HCT116 (cell line): ENCODE measurements at regions not wholly inside any gene's neighbourhood (a gene's known extent, or its start where the extent isn't known, plus 50 kb on each side); places are given as distances from the start of the nearest gene placed in this dataset.

Source experiments
- ATAC-seq: fragments of 200-7000 bp; cut with Tn5 transposase; 2 replicates; pipeline ENCODE4 v1.9.1; 2020; ENCODE audit warnings: mild to moderate bottlenecking, moderate library complexity
- BruUV-seq: library from RNA; stranded (reverse); fragments of 400-500 nt; replicated peaks from 2 replicates; lab custom pipeline; 2021; lab: Mats Ljungman, UMichigan
- CTCF ChIA-PET: fragments of 300-600 bp; sonication (Branson Sonifier 250); formaldehyde crosslinking; loops from one replicate; lab custom pipeline; 2021; ENCODE audit warnings: antibody characterized with exemption; lab: Charles Lee
- POLR2A ChIA-PET: fragments of 300-600, 350-600 bp; sonication (Branson Sonifier 250); formaldehyde crosslinking; loops from one replicate; lab custom pipeline; 2021; ENCODE audit warnings: antibody characterized with exemption; lab: Charles Lee
- RAD21 ChIA-PET, 2 experiments: fragments of 300-600 bp; sonication (Branson Sonifier 250); formaldehyde crosslinking; loops; one replicate each; lab custom pipeline; 2023; ENCODE audit warnings: low total read pairs in 2 of 2; ENCODE audit not compliant: uncharacterized antibody in 2 of 2, unreplicated experiment in 2 of 2, low non-redundant PET in 1 of 2; lab: Charles Lee
- DNase-seq: peaks from one replicate; pipeline ENCODE4 v3.0.0-alpha.2; 2010; ENCODE audit warnings: low read depth, low spot score
- H2AFZ ChIP-seq: fragments of 200-600 bp; shearing (Covaris generic), sonication (generic); 2 replicates; pipeline ENCODE4 v1.6.1; 2017; ENCODE audit warnings: low read depth, mixed run types, mixed read lengths, antibody characterized with exemption, low read length; ENCODE audit not compliant: poor library complexity, severe bottlenecking
- H3K27ac ChIP-seq: 2 replicates; pipeline ENCODE4 v1.5.1; 2012; ENCODE audit warnings: low read depth, low read length
- H3K27me3 ChIP-seq: fragments of 200-600 bp; sonication (generic); 2 replicates; pipeline ENCODE4 v1.6.1; 2016; ENCODE audit warnings: mixed run types, low read length, mixed read lengths; ENCODE audit not compliant: insufficient read depth
- H3K36me3 ChIP-seq, 2 experiments: fragments of 200-500 bp in 1 of 2; fragments of 200-600 bp in 1 of 2; sonication (Bioruptor generic) in 1 of 2; sonication (generic) in 1 of 2; 2 replicates each; pipeline versions ENCODE4 v1.5.1 to v1.6.1; 2014 to 2016; ENCODE audit warnings: low read length in 2 of 2, inconsistent platforms in 1 of 2, mixed read lengths in 1 of 2, mixed run types in 1 of 2; ENCODE audit not compliant: insufficient read depth in 2 of 2, control insufficient read depth in 1 of 2
- H3K4me1 ChIP-seq, 2 experiments: fragments of 200-600 bp in 1 of 2; sonication (generic) in 1 of 2; 2 replicates each; pipeline versions ENCODE4 v1.5.1 to v1.6.1; 2012 to 2017; ENCODE audit warnings: low read length in 2 of 2, inconsistent platforms in 1 of 2, mild to moderate bottlenecking in 1 of 2, mixed read lengths in 1 of 2, mixed run types in 1 of 2, moderate library complexity in 1 of 2; ENCODE audit not compliant: insufficient read depth in 2 of 2, control insufficient read depth in 1 of 2
- H3K4me2 ChIP-seq: fragments of 200-600 bp; sonication (generic); 2 replicates; pipeline ENCODE4 v1.6.1; 2017; ENCODE audit warnings: mixed run types, low read length, mixed read lengths
- H3K4me3 ChIP-seq, 2 experiments: fragments of 200-600 bp in 1 of 2; sonication (generic) in 1 of 2; replicated peaks in 1 of 2; 2 replicates each; pipeline ENCODE4 v1.5.1; 2011 to 2016; ENCODE audit warnings: low read length in 2 of 2, control low read depth in 1 of 2, low read depth in 1 of 2, mild to moderate bottlenecking in 1 of 2, mixed read lengths in 1 of 2, mixed run types in 1 of 2
- H3K79me2 ChIP-seq: fragments of 200-600 bp; sonication (generic); 2 replicates; pipeline ENCODE4 v1.6.1; 2017; ENCODE audit warnings: mild to moderate bottlenecking, mixed run types, low read length, moderate library complexity, mixed read lengths; ENCODE audit not compliant: insufficient read depth
- H3K9ac ChIP-seq: fragments of 200-600 bp; sonication (generic); 2 replicates; pipeline ENCODE4 v1.6.1; 2016; ENCODE audit warnings: low read length, mixed read lengths
- H3K9me2 ChIP-seq: fragments of 200-600 bp; sonication (generic), shearing (Covaris generic); 2 replicates; pipeline ENCODE4 v1.6.1; 2017; ENCODE audit warnings: mixed run types, mild to moderate bottlenecking, moderate library complexity; ENCODE audit not compliant: insufficient read depth
- H3K9me3 ChIP-seq, 2 experiments: fragments of 200-500 bp in 1 of 2; fragments of 200-600 bp in 1 of 2; sonication (Bioruptor generic) in 1 of 2; sonication (generic) in 1 of 2; 2 replicates each; pipeline ENCODE4 v1.6.1; 2014 to 2017; ENCODE audit warnings: low read length in 2 of 2, mixed read lengths in 2 of 2, inconsistent platforms in 1 of 2, low read depth in 1 of 2, mild to moderate bottlenecking in 1 of 2, mixed run types in 1 of 2, moderate library complexity in 1 of 2; ENCODE audit not compliant: control insufficient read depth in 1 of 2, insufficient read depth in 1 of 2
- H4K20me1 ChIP-seq: fragments of 200-600 bp; sonication (generic), shearing (Covaris generic); 2 replicates; pipeline ENCODE4 v1.6.1; 2017; ENCODE audit warnings: mixed run types, mild to moderate bottlenecking, moderate library complexity; ENCODE audit not compliant: insufficient read depth
- CEBPB ChIP-seq: IDR thresholded peaks from 2 replicates; pipeline ENCODE4 v1.6.1; 2012; ENCODE audit warnings: low read depth
- EGR1 ChIP-seq: IDR thresholded peaks from 2 replicates; pipeline ENCODE4 v1.6.1; 2012; ENCODE audit warnings: low read depth
- ELF1 ChIP-seq: IDR thresholded peaks from 2 replicates; pipeline ENCODE4 v1.6.1; 2012; ENCODE audit warnings: low read depth, borderline replicate concordance
- JUND ChIP-seq: IDR thresholded peaks from 2 replicates; pipeline ENCODE4 v1.6.1; 2012
- POLR2A ChIP-seq: IDR thresholded peaks from 2 replicates; pipeline ENCODE4 v1.7.0; 2011; ENCODE audit warnings: borderline replicate concordance; ENCODE audit not compliant: insufficient read depth, insufficient read length; ENCODE audit errors: extremely low read depth
- RAD21 ChIP-seq: IDR thresholded peaks from 2 replicates; pipeline ENCODE4 v1.6.1; 2012; ENCODE audit warnings: low read depth, mild to moderate bottlenecking
- REST ChIP-seq: IDR thresholded peaks from 2 replicates; pipeline ENCODE4 v1.6.1; 2012; ENCODE audit warnings: low read depth
- SP1 ChIP-seq: IDR thresholded peaks from 2 replicates; pipeline ENCODE4 v1.6.1; 2012; ENCODE audit warnings: low read depth
- SRF ChIP-seq: IDR thresholded peaks from 2 replicates; pipeline ENCODE4 v1.6.1; 2012; ENCODE audit warnings: low read depth
- TCF7L2 ChIP-seq: IDR thresholded peaks from 2 replicates; pipeline ENCODE4 v1.7.0; 2011; ENCODE audit warnings: borderline replicate concordance, inconsistent platforms; ENCODE audit not compliant: insufficient read depth, insufficient read length; ENCODE audit errors: extremely low read depth
- ZFX ChIP-seq: fragments of 450-650 bp; IDR thresholded peaks from 2 replicates; pipeline ENCODE4 v1.6.1; 2017
- ZNF274 ChIP-seq: fragments of 200-500 bp; sonication (Bioruptor generic); IDR thresholded peaks from 2 replicates; pipeline ENCODE4 v1.6.1; 2014; ENCODE audit warnings: mild to moderate bottlenecking, low read depth, low read length, inconsistent platforms
- intact Hi-C: fragments of 100-400 bp; cut with micrococcal nuclease; formaldehyde crosslinking; loops from 2 replicates; pipeline ENCODE4 v1.10.0; 2022
- TF ChIP-seq, protein P1 (sequence below): IDR thresholded peaks from 2 replicates; pipeline ENCODE4 v1.6.1; 2012
- TF ChIP-seq, protein P2 (sequence below): IDR thresholded peaks from 2 replicates; pipeline ENCODE4 v1.6.1; 2012

DNA sequence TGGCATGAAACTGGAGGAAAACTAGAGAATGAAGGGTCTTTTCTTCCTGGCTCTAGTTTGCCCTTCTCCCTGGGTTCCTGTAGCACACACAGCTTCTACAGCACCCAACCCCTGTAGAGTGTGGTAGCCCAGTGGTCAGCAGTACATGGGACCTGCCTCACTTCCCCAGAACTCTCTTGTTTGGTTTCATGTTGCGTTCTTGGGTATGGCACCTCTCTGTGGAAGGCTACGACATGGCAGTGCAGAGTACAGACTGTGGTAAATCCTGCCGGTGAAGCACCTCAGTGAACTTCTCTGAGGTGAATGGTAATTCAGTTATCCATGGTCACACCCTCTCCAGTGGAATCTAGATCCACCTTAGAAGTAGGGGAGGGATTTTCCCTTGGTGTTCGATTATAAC lies 105.5 kb downstream of the TLR4 start:
- no peaks in the 10 kb centered on the region for H3K4me1 ChIP-seq
- no peak overlapping the region for H3K9ac ChIP-seq
- no peaks in the 10 kb centered on the region for H3K9me2 ChIP-seq
- intact Hi-C loops: no loop called here
- no peak overlapping the region for H3K27ac ChIP-seq
- no TSS peak for BruUV-seq
- H3K4me3 ChIP-seq: no peak overlapping the region
- no peak overlapping the region for H3K4me2 ChIP-seq
- no peaks in the 10 kb centered on the region for H3K79me2 ChIP-seq
- H3K27me3 ChIP-seq: no peaks in the 10 kb centered on the region
- H3K36me3 ChIP-seq: no peaks in the 10 kb centered on the region
- ChIA-PET POLR2A (no interaction called here), RAD21 (no interaction called here), CTCF (no interaction called here)
- ATAC-seq (no peak), DNase-seq (no peak)
- TF ChIP-seq ELF1 (no peak), SP1 (no peak), ZFX (no peak), REST (no peak), EGR1 (no peak), TCF7L2 (no peak), SRF (no peak), POLR2A (no peak), ZNF274 (no peak), CEBPB (no peak), RAD21 (no peak), JUND (no peak)
- TF ChIP-seq, protein P1, sequence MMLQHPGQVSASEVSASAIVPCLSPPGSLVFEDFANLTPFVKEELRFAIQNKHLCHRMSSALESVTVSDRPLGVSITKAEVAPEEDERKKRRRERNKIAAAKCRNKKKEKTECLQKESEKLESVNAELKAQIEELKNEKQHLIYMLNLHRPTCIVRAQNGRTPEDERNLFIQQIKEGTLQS: no peak
- TF ChIP-seq, protein P2, sequence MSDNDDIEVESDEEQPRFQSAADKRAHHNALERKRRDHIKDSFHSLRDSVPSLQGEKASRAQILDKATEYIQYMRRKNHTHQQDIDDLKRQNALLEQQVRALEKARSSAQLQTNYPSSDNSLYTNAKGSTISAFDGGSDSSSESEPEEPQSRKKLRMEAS: no peak
- no peak overlapping the region for H2AFZ ChIP-seq
- no peaks in the 10 kb centered on the region for H4K20me1 ChIP-seq
- H3K9me3 ChIP-seq: peaks cover 5 to 9% of the 10 kb centered on the region in 2 experiments; a peak in 2 of 4 replicates
